Duodenal mucosa (tissue), 2 donors: ENCODE measurements at regions not wholly inside any gene's neighbourhood (a gene's known extent, or its start where the extent isn't known, plus 50 kb on each side); places are given as distances from the start of the nearest gene placed in this dataset.

Source experiments
- H3K27ac ChIP-seq: one replicate; pipeline ENCODE4 v1.7.0; 2013; ENCODE audit warnings: low read depth, low read length
- H3K27me3 ChIP-seq, 2 donors: one replicate each; pipeline ENCODE4 v1.7.0; 2013; ENCODE audit warnings: low read length in 2 of 2, control low read depth in 1 of 2; ENCODE audit not compliant: insufficient read depth in 2 of 2, control insufficient read depth in 1 of 2
- H3K36me3 ChIP-seq, 2 donors: one replicate each; pipeline ENCODE4 v1.7.0; 2013; ENCODE audit warnings: low read length in 2 of 2, control low read depth in 1 of 2; ENCODE audit not compliant: insufficient read depth in 2 of 2, control insufficient read depth in 1 of 2
- H3K4me1 ChIP-seq, 2 donors: one replicate each; pipeline ENCODE4 v1.7.0; 2013; ENCODE audit warnings: low read length in 2 of 2, control low read depth in 1 of 2; ENCODE audit not compliant: insufficient read depth in 2 of 2, control insufficient read depth in 1 of 2
- H3K4me3 ChIP-seq, 2 donors: one replicate each; pipeline ENCODE4 v1.7.0; 2013; ENCODE audit warnings: low read length in 2 of 2, low read depth in 1 of 2
- H3K9ac ChIP-seq, 2 donors: one replicate each; pipeline ENCODE4 v1.7.0; 2013; ENCODE audit warnings: low read length in 2 of 2, low read depth in 1 of 2
- H3K9me3 ChIP-seq, 2 donors: one replicate each; pipeline ENCODE4 v1.7.0; 2013; ENCODE audit warnings: low read length in 2 of 2, control low read depth in 1 of 2; ENCODE audit not compliant: control insufficient read depth in 1 of 2

DNA sequence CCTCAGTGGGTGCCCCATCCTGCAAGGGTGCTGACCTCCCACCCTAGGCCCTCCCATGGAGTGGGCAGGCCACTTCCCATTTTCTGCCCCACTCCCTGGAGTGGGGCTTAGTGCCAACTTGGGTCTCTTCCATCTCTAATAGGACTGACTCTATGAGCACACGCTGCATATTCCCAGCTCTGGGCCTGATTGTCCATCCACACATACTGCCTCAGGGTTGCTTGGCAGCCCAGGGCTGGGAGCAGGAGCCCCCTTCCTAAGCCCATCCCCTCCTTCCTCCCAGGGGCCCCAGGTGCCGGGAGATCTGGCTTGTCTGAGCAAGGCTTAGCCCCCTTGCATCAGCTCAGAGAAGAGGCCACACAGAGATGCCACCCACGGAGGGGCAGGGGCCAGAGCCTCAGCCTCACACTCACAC is 55.1 kb downstream of the PJA1 start:
- no peaks in the 10 kb centered on the region for H3K4me1 ChIP-seq
- H3K27ac ChIP-seq: no peak overlapping the region
- H3K36me3 ChIP-seq: no peaks in the 10 kb centered on the region
- no peak overlapping the region for H3K9ac ChIP-seq
- no peaks in the 10 kb centered on the region for H3K27me3 ChIP-seq
- no peak overlapping the region for H3K4me3 ChIP-seq
- H3K9me3 ChIP-seq: no peaks in the 10 kb centered on the region

DNA sequence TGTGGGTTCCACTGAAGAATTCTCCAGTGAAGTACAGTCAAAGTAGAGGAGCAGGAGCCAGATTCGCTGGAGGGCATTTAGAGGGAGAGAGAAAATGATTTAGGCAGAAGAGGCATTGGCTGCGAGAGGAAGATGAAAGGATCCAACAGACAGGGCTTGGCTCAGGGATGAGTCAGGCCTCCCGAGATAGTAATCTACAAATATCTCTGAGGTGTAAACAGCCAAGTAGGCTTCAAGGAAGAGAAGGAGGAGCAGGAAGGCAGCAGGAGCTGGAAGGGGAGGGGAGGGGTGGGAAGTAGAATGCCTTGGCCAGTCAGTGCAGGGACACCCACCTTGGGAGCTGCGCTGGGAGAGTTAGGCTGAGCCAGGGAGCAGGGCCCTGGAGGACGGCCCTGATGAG is 55.5 kb downstream of the PJA1 start:
- H3K36me3 ChIP-seq: no peaks in the 10 kb centered on the region
- no peak overlapping the region for H3K27ac ChIP-seq
- no peak overlapping the region for H3K4me3 ChIP-seq
- H3K9ac ChIP-seq: no peak overlapping the region
- H3K9me3 ChIP-seq: no peaks in the 10 kb centered on the region
- no peaks in the 10 kb centered on the region for H3K4me1 ChIP-seq
- no peaks in the 10 kb centered on the region for H3K27me3 ChIP-seq

DNA sequence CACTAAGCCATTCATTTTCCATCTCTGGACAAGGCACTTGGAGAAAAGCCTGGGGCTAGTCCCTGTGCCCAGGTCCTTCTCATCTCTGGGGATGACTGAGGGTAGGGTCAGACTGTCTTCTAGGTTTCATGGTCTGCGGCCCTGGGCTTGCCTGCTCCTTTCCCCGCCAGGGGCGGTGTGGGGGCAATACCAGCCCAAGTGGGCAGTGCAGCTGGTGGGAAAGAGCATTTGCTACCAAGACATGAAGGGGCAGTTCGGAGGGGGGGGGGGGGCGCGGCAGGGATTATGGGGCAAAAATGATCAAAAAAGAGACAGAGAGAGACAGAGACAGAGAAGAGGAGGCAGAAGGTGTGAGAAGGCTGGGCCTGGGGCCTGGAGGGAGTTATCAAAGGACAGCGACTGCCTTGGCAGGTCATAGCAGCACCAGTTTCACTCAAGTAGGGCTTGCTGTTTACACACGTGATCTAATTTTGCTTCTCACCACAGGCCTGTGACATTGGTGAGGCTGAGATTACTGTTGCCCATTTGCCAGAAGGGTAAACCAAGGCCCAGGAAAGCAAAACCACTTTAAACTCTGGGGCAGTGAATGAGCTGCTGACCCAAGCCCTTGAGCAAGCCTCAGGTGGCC is 56.1 kb downstream of the PJA1 start:
- H3K27ac ChIP-seq: no peak overlapping the region
- no peaks in the 10 kb centered on the region for H3K4me1 ChIP-seq
- H3K27me3 ChIP-seq: no peaks in the 10 kb centered on the region
- no peaks in the 10 kb centered on the region for H3K9me3 ChIP-seq
- no peak overlapping the region for H3K9ac ChIP-seq
- no peaks in the 10 kb centered on the region for H3K36me3 ChIP-seq
- no peak overlapping the region for H3K4me3 ChIP-seq

GRCh38 chrX:69107747-69108401 is 57.4 kb downstream of the PJA1 start:
- Histone ChIP-seq H3K4me3 (no peak overlapping the region), H3K4me1 (no peaks in the 10 kb centered on the region), H3K9me3 (no peaks in the 10 kb centered on the region), H3K27ac (no peak overlapping the region), H3K9ac (no peak overlapping the region), H3K27me3 (no peaks in the 10 kb centered on the region), H3K36me3 (no peaks in the 10 kb centered on the region)

DNA sequence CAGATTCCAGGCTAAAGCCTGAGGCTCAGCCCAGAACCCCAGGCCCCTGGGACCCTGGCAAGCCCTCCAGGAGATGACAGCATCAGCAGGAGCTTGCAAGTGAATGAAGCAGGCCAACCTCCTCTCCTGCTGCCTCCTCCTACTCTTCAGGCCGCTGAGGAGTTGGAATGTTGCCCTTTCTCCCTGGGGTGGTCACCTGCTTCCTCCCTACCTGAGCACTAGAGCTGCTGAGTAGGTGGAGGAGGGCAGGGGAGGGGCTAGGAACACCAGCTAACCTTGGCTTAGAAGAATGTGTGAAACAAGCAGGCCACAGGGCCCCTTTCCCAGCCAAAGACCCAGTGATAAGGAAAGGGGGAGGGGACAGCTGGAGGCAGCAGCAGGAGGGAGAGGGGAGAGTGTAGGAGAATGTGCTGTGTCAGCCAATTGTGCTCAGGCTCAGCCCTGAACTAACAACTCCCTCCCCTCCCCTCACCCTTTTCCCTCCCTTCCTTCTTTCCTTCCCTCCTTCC is 58.0 kb downstream of the PJA1 start:
- H3K27ac ChIP-seq: no peak overlapping the region
- H3K9me3 ChIP-seq: no peaks in the 10 kb centered on the region
- no peak overlapping the region for H3K4me3 ChIP-seq
- H3K36me3 ChIP-seq: no peaks in the 10 kb centered on the region
- no peak overlapping the region for H3K9ac ChIP-seq
- H3K4me1 ChIP-seq: no peaks in the 10 kb centered on the region
- H3K27me3 ChIP-seq: no peaks in the 10 kb centered on the region

DNA sequence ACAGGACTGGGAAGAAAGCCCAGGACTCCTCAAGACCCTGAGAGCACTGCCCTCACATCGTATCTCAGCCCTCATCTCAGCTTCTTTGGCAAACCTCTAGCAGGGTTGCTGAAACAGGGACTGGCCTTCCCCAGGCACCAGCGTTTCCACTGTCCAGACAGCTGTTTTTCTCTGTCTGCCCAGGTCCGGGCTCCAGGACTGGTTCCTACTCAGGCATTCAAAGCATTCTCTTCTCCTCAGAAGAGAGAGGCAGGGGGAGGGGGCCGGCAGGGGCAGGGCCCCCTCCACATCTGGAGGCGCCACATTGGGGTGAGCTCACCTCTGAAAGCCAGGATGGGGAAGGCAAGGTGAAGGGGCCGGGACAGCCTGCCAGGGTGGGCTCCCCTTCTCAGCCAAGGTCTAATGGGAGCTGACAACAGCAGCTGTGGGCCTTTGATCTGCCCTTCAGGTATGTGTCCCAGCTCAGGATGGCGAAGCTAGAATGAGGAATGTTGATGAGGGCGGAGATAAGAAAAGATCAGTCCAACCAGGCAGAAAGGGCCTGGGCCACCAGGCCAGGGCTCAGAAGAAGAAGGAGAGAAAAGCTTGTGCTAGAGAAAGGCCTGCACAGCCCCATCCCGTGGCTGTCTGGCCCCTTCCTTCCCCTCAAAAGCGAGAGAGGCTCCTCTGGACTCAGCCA is 60.4 kb downstream of the PJA1 start:
- Histone ChIP-seq H3K4me1 (no peaks in the 10 kb centered on the region), H3K36me3 (no peaks in the 10 kb centered on the region), H3K4me3 (no peak overlapping the region), H3K27me3 (no peaks in the 10 kb centered on the region), H3K27ac (no peak overlapping the region), H3K9ac (no peak overlapping the region), H3K9me3 (no peaks in the 10 kb centered on the region)

DNA sequence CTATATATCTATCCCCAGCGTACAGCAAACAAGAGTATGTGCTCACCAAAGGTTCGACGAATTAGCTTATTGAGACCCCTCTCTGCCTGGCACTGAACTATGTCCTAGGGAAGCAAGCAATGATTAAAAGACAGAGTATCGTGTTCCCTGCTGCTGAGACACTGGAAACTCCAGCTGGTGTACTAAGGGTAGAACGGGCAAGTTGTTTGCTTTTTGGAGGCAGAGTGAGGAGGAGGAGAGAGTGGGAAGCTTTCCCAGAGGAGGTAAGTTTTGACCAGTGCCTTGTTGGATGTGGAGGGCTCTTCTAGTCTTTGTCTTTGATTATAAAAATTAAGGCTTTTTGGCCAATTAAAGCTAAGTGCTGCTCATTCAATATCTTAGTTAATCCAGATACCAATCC is 61.7 kb downstream of the PJA1 start:
- H3K4me1 ChIP-seq: no peaks in the 10 kb centered on the region
- H3K36me3 ChIP-seq: no peaks in the 10 kb centered on the region
- no peaks in the 10 kb centered on the region for H3K27me3 ChIP-seq
- no peak overlapping the region for H3K27ac ChIP-seq
- H3K4me3 ChIP-seq: no peak overlapping the region
- no peaks in the 10 kb centered on the region for H3K9me3 ChIP-seq
- H3K9ac ChIP-seq: no peak overlapping the region

GRCh38 chrX:69102612-69103194 is 62.5 kb downstream of the PJA1 start:
- Histone ChIP-seq H3K9ac (no peak overlapping the region), H3K27me3 (no peaks in the 10 kb centered on the region), H3K4me3 (no peak overlapping the region)

DNA sequence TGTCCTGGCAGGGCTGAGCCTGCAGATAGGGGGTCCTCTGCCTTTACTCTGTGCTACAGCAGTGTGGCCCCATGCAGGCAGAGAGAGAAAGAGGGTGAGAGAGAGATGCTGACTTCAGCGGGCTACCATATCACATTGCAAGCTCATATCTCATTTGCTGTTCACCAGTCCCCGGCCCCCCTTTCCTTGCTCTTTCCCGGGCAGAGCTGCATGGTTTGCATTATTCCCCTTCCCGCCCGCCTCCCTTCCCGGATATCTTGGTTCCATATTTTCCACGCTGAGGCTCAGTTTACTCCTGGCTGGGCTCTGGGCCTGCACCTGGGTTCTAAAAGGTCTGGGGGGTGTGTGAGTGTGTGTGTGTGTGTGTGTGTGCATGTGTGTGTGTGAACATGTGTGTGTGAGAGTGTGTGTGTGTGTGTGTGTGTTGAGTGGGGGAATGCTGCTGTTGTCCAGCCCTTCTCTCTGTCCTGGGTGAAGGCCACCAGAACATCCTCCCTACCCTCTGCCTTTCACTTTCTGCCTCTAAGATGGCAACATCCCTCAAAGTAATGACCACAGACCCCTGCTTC is 63.5 kb downstream of the PJA1 start:
- Histone ChIP-seq H3K4me1 (no peaks in the 10 kb centered on the region), H3K9ac (no peak overlapping the region), H3K36me3 (no peaks in the 10 kb centered on the region), H3K4me3 (no peak overlapping the region), H3K27ac (no peak overlapping the region), H3K9me3 (no peaks in the 10 kb centered on the region), H3K27me3 (no peaks in the 10 kb centered on the region)

More at GRCh38 chrX:69102612-69103194, 62.5 kb downstream of the PJA1 start:
- Histone ChIP-seq H3K9me3 (no peaks in the 10 kb centered on the region), H3K36me3 (no peaks in the 10 kb centered on the region), H3K27ac (no peak overlapping the region), H3K4me1 (no peaks in the 10 kb centered on the region)

GRCh38 chrX:69100478-69100877 is 64.8 kb downstream of the PJA1 start:
- Histone ChIP-seq H3K4me1 (no peaks in the 10 kb centered on the region), H3K27me3 (no peaks in the 10 kb centered on the region), H3K9me3 (no peaks in the 10 kb centered on the region), H3K27ac (no peak overlapping the region), H3K36me3 (no peaks in the 10 kb centered on the region), H3K4me3 (no peak overlapping the region), H3K9ac (no peak overlapping the region)
